Eye (tissue), 1 donor: ENCODE measurements at regions not wholly inside any gene's neighbourhood (a gene's known extent, or its start where the extent isn't known, plus 50 kb on each side); places are given as distances from the start of the nearest gene placed in this dataset.

ENCODE experiments used
- DNase-seq: peaks from one replicate; pipeline ENCODE4 v3.0.0-alpha.2; 2015

GRCh38 chr3:144084929-144085328 is 113.3 kb downstream of the DIPK2A start:
- DNase-seq = no peak

DNA sequence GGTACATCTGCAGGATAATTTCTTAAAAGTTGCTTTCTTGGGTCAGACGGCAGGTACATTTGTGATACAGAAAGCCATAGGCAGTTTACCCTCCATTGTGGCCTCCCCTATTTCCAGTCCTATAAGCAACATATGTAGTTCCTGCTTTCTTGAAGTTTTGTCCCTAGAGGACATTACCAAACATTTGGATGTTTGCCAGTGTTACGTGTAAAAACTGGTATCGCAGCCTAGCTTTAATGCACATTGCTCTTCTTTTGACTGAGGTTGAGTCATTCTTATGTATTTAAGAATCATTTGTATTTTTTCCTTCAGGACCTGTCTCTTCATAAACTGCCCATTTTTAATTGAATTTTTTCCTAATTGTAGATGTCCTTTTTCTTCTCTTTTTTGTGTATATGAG is 114.3 kb downstream of the DIPK2A start:
- peak; percentile 47 for DNase-seq

- DNase-seq = no peak
Measured at GRCh38 chr3:144096016-144096415, 124.4 kb downstream of the DIPK2A start.

GRCh38 chr3:144097163-144097562 is 125.5 kb downstream of the DIPK2A start:
- DNase-seq = no peak

GRCh38 chr3:144098691-144099090 is 127.1 kb downstream of the DIPK2A start:
- DNase-seq = no peak

- DNase-seq = no peak
Measured at GRCh38 chr3:144102421-144102820, 130.8 kb downstream of the DIPK2A start.

DNA sequence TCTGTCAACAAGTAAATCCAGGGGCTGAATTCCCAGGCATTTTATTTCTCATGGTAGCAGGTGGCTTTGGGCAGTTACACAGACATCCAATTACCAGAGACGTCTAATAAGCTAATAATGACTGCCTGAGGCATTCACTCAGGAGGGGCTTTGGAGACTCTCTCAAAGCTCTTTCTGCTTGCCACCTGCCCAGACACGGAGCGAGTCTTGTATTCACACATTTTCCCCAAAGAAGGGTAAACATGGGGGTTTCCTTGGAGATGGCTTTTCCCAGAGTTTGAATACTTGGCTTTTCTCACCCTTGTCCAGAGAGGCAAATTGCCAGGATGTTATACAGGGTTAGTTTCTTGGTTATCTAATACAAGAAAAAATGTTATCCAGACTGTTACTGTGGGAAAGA is 132.6 kb downstream of the DIPK2A start:
- peak; percentile 80 for DNase-seq

DNA sequence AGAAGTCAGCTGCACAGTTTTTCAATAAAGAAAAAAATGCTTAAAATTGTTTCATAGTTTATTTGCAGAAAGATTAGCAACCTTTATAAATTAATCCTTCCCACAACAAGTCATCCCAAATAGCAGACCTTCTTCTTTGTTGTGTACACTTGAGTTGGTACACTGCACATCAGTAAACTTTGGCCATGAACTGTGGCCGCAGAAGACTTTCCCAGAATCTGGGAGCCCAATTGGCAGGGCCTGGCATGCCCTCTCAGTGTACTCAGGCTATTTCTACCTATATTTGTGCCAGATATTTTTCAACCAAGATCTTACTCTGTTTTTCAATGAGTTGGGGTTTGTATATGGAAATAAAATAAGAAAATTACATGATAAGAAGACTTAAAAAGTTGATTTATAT is 133.1 kb downstream of the DIPK2A start:
- no peak for DNase-seq

DNA sequence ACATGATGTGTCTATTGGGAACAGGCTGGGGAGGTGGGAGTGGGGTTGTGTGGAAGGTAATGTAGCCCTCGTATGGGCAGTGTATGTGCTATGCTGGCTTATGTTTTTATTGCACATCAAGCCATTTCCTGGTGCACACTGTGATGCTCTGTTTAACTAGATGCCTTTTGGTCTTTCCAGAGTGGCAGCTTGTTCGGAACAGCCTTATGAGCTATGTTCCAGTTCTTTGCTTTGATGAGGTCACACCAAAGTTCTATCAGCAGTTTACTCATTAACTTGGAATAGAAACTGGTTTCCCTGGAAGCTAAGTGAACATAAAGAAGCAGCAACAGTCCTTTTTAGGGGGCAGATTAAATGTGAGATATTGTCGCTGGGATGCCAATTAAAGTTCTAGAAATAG is 133.9 kb downstream of the DIPK2A start:
- no peak for DNase-seq

DNA sequence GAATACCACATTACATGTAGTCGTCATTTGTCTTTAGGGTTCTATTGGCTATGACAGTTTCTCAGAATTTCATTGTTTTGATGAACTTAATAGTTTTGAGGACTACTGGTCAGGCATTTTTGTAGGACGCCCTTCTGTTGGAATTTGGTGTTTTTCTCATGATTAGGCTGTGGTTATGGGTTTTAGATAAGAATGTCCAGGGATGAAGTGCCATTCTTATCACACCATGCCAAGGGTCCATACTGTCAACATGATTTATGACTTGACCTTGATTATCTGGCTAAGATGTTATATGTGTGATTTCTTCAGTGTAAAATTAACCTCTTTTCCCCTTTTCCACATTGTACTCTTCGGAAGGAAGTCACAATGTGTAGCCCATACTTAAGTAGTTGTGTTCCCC is 135.3 kb downstream of the DIPK2A start:
- DNase-seq = no peak

DNA sequence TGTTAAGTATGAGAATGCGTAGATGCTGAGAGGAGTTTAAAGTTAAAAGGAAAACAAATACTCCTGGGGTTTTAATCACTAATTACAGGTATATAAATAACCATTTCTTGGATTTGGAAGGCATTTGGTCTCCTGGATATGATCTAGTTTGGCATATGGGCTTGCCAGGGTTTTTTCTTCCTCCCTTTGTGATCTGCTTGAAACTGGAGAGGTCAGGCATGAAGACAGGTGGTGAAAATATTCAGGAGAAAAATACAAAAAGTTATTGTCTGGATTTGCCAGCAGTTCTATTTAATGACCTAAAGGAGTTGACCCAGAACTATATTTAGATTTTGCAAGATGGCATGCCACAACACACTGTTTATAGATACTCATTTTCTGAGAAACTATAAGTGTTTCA is 136.3 kb downstream of the DIPK2A start:
- DNase-seq = peak; percentile 48

GRCh38 chr3:144109944-144110343 is 138.3 kb downstream of the DIPK2A start:
- no peak for DNase-seq

- DNase-seq = no peak
Measured at GRCh38 chr3:144112036-144112435, 140.4 kb downstream of the DIPK2A start.

GRCh38 chr3:144112437-144112836 is 140.8 kb downstream of the DIPK2A start:
- DNase-seq = no peak

DNA sequence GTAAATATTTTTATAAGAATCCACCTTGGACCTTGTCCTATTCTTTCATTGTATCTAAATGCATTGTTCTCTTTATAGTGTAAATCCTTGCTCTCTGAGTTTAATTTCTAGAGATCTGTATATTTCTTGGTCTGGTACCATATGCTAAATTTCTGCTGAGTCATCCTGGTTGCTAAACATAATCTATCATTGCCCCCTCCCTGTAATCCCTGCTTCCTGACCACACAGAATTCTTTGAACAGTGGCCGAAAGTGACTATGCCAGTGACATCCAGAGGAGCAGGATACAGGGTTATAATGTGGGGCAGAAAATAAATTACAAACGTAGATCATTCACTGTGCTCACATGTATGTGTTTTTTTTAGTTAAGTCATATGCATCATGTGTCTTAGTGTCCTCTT is 143.1 kb downstream of the DIPK2A start:
- DNase-seq = no peak

DNA sequence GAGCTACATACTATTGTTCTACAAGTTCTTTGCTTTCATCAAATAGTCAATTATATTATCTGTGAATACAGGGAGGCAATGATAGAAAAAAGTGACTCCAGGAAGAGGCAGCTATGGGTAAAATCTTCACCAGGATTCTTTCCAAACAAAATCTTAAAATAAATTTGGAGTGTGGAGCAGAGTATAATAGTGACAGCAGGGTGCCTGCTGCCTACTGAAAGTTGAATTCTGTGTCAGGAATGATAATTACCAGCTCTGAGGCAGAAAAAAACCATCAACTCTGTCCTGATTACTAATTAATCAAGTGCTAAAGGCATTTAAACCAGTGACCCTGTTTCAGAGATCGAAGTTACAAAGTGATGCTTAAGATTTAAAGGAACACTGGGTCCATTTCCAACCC is 148.0 kb downstream of the DIPK2A start:
- DNase-seq = peak; percentile 53

GRCh38 chr3:144121661-144122060 is 150.0 kb downstream of the DIPK2A start:
- DNase-seq = no peak

DNA sequence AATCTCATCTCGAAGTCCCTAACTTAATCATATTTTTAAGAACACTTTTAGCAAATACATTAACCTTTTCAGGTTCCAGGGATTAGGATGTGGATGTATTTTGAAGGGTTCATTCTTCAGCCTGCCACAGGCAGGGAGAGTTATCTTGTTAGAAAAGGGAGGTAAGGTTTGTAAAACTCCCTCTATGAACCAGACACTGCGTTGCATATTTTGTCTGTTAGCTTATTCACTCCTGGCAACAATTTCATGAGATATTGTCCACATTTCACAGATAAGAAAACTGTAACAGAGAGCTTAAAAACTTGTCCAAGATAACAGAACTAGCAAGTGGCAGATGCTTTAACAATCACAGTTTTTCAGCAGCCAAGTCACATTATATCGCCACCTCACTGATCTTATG is 155.4 kb downstream of the DIPK2A start:
- no peak for DNase-seq

DNA sequence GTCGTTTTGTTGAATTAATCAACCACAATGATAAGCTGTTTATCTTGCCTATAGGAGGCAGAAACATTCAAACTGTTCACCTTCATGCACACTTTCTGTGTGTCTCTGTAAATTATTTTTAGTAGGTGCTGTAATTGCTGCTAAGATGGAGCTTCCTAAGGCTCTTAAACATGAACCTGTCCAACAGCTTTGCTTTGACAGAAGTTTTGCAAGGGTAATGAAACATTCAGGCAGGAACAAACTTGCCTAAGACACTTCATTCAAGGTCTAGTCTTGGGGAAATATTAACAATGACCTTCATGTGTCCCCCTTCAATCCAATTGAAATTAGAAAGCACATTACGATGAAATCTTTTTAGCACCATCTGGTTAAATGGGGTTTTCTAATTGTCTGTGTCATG is 156.1 kb downstream of the DIPK2A start:
- DNase-seq = no peak

DNA sequence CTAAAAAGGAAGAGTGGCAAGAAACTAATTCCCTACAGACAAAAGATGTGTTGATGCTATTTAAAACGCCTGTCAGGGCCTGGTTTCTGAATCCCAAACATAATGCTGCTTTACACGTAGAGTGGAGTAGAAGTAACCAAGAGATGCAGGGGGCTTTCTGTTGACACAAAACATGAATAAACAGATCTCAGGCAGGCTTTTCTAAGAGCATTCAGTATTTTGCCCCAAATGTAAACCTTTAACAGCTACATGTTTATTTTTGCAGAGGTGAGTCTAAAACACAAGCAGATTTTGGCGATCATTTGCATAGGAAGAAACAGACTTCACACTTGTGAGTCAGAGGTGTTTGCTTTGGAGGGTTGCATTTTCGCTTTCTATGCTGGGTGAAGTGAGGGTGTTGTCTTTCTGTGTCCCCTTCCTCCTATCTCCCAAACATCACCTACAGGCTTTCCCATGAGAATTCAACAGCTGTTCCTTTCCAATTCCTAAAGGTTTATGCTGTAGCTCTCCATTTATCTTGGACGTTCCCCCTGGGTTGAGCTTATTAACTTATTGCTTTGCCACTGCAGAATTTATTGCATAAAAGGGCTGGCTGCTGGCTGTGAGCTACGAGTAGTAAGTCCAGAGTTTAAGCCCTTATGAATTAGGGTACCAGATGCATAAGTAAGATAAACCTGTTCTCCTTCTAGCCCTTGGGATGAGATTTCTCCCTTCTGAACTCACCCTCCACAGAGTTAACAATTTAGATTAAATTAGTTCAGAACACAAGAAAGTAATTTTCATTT is 156.7 kb downstream of the DIPK2A start:
- DNase-seq = peak; percentile 51

DNA sequence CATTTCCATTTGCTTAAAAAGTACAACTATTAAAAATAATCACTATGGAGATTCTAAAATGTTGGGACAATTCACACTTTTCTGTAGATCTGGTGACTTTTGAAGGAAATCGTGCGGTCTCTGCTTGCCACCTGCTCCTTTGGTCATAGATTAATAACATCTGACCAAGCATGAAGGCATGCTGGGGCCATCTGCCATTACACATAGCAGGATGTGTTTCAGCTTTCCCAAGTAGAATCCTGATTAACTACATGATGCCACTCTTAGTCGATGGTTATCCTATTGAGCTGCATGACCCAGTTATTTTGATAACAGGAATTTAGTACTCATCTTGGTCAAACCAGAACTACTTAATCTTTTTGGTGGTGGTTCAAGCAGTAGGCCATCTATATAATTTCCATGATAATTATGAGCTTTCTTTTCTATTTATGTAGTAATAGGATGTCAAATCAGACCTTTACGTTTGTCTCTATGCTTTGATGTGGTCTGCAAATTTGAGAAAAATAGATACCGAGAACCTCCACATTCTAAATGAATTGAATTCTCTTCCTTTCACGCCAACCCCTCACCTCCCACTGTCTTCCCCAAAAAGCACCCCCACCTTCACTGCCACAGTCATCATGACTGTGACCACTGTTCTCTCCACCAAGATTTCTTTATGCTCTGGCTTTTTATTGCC is 158.1 kb downstream of the DIPK2A start:
- DNase-seq = peak; percentile 80

DNA sequence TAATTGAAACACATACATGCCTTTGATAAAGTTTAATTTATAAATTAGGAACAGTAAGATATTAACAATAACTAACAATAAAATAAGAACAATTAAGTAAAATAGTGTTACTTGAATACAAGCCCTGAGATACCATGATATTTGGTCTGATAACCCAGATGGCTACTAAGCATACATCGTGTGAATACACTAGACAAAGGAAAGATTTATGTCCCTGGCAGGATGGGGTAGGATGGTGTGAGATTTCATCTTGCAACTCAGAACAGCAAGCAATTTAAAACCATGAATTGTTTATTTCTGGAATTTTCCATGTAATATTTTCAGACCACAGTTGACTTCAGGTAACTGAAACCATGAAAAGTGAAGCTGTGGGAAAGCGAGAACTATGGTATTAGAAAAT is 169.5 kb downstream of the DIPK2A start:
- DNase-seq = no peak

DNA sequence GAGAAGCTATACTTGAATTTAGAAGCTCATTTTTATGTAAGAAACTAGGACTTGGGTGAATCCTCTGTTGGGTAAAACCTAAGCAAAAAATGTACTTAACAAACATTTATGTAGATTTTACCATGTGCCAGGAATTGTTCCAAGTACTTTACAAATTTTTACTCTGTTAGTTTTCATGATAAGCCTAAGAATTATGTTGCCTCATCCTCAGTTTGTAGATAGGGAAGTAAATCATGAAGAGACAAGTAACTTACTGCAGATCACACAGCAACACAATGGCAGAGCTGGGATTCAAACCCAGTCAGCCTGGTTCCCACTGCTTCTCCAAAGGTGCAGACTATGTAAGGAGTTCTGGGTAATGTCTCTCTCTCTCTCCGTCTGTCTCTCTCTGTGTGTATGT is 169.9 kb downstream of the DIPK2A start:
- DNase-seq = no peak

DNA sequence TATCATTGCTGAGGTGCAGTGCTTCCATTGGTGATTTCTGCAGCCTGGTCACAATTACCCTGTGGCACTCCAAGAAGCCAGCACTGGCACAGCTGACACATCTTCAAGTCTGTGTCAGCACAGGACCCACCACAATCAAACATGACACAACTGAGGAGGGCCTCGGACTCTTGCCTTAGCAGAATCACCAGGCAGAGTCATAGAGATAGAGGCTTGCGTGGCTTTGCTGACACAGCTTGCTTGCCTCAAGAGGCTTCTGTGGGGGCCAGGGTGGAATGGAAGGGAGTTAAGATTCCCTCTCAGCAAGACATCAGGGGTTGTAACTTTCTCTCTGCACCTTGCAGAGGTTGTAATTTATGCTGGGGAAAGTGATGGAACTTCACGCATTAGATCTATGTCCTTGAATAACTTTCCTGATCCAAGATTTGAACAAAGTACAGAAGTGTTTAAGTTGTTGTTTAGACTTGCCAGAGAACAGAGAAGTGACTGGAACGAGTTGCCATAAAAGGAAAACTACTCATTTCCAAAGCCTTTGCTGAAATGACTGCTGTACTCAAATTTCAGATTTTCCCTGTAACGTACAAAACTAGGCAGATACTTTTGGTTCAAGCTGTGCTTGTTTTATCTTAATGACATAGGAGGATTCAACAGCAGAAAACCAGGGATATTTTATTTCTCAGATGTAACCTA is 170.7 kb downstream of the DIPK2A start:
- DNase-seq = no peak
